ENCODE measurements at regions not wholly inside any gene's neighbourhood (a gene's known extent, or its start where the extent isn't known, plus 50 kb on each side); places are given as distances from the start of the nearest gene placed in this dataset.

DNA sequence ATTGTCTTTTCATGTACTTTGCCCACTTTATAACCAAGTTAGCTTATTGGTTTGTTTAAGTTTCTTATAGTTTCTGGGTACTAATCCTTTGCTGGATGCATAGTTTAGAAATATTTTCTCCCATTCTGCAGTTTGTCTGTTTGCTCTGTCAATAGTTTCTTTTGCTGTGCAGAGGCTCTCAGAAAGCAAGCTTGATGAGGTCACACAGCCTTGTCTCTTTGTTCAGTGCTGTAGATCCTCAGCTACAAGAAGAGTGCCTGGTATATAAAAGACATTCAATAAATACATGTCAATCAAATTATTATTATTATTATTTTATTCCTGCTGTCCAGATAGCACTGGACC lies 55.2 kb upstream of the MEDAG start:
- TF ChIP-seq ZNF239 (tag by site-specific recombination; IDR thresholded peaks at IDR 0.05) (no peak), ZNF132 (tag by site-specific recombination; IDR thresholded peaks at IDR 0.05; ENCODE audit: borderline replicate concordance) (no peak), ZNF19 (tag by site-specific recombination; IDR thresholded peaks at IDR 0.05; ENCODE audit: low read depth) (no peak), ZNF341 (tag by site-specific recombination; IDR thresholded peaks at IDR 0.05; ENCODE audit: low read depth) (no peak), ZNF571 (tag by site-specific recombination; IDR thresholded peaks at IDR 0.05) (no peak), ZFP37 (tag by site-specific recombination; IDR thresholded peaks at IDR 0.05) (no peak), KLF1 (tag by site-specific recombination; IDR thresholded peaks at IDR 0.05) (no peak), ZNF776 (tag by site-specific recombination; IDR thresholded peaks at IDR 0.05; ENCODE audit: borderline replicate concordance) (no peak), ZNF274 (IDR thresholded peaks at IDR 0.05; ENCODE audit: low read length) (no peak), ZNF274 (tag by site-specific recombination; IDR thresholded peaks at IDR 0.05; ENCODE audit: borderline replicate concordance) (no peak), ZFP3 (tag by site-specific recombination; IDR thresholded peaks at IDR 0.05; ENCODE audit: low read depth) (no peak)
- TF ChIP-seq, protein P1, sequence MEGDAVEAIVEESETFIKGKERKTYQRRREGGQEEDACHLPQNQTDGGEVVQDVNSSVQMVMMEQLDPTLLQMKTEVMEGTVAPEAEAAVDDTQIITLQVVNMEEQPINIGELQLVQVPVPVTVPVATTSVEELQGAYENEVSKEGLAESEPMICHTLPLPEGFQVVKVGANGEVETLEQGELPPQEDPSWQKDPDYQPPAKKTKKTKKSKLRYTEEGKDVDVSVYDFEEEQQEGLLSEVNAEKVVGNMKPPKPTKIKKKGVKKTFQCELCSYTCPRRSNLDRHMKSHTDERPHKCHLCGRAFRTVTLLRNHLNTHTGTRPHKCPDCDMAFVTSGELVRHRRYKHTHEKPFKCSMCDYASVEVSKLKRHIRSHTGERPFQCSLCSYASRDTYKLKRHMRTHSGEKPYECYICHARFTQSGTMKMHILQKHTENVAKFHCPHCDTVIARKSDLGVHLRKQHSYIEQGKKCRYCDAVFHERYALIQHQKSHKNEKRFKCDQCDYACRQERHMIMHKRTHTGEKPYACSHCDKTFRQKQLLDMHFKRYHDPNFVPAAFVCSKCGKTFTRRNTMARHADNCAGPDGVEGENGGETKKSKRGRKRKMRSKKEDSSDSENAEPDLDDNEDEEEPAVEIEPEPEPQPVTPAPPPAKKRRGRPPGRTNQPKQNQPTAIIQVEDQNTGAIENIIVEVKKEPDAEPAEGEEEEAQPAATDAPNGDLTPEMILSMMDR (tag by site-specific recombination; IDR thresholded peaks at IDR 0.05), result no peak
- TF ChIP-seq, protein P2, sequence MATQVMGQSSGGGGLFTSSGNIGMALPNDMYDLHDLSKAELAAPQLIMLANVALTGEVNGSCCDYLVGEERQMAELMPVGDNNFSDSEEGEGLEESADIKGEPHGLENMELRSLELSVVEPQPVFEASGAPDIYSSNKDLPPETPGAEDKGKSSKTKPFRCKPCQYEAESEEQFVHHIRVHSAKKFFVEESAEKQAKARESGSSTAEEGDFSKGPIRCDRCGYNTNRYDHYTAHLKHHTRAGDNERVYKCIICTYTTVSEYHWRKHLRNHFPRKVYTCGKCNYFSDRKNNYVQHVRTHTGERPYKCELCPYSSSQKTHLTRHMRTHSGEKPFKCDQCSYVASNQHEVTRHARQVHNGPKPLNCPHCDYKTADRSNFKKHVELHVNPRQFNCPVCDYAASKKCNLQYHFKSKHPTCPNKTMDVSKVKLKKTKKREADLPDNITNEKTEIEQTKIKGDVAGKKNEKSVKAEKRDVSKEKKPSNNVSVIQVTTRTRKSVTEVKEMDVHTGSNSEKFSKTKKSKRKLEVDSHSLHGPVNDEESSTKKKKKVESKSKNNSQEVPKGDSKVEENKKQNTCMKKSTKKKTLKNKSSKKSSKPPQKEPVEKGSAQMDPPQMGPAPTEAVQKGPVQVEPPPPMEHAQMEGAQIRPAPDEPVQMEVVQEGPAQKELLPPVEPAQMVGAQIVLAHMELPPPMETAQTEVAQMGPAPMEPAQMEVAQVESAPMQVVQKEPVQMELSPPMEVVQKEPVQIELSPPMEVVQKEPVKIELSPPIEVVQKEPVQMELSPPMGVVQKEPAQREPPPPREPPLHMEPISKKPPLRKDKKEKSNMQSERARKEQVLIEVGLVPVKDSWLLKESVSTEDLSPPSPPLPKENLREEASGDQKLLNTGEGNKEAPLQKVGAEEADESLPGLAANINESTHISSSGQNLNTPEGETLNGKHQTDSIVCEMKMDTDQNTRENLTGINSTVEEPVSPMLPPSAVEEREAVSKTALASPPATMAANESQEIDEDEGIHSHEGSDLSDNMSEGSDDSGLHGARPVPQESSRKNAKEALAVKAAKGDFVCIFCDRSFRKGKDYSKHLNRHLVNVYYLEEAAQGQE (tag by site-specific recombination; IDR thresholded peaks at IDR 0.05), result no peak

Data from HEK293 (cell line).